Spleen (tissue), 11 donors: ENCODE measurements at regions not wholly inside any gene's neighbourhood (a gene's known extent, or its start where the extent isn't known, plus 50 kb on each side); places are given as distances from the start of the nearest gene placed in this dataset.
A peak's percentile ranks its signal among the peaks of the same experiment; 100 is the strongest.

ENCODE experiments used
- DNase-seq: peaks from one replicate; pipeline ENCODE4 v3.0.0-alpha.2; 2020
- H3K27ac ChIP-seq, 8 donors: fragments of 200-600 bp; sonication (generic) in 7 of 8; 1 replicate in 4 of 8; 2 replicates in 4 of 8; pipeline versions ENCODE4 v1.5.0 to v1.8.0; 2016 to 2021; ENCODE audit warnings: inconsistent platforms in 4 of 8, mild to moderate bottlenecking in 4 of 8, moderate library complexity in 1 of 8
- H3K27me3 ChIP-seq, 7 donors: fragments of 200-600 bp; sonication (generic) in 6 of 7; replicated peaks in 1 of 7; 1 replicate in 4 of 7; 2 replicates in 3 of 7; pipeline versions ENCODE4 v1.5.0 to v1.8.0; 2016 to 2021; ENCODE audit warnings: inconsistent platforms in 3 of 7, mild to moderate bottlenecking in 1 of 7
- H3K36me3 ChIP-seq, 6 donors: fragments of 200-600 bp; sonication (generic) in 5 of 6; 1 replicate in 4 of 6; 2 replicates in 2 of 6; pipeline versions ENCODE4 v1.5.0 to v1.8.0; 2016 to 2021; ENCODE audit warnings: inconsistent platforms in 2 of 6
- H3K4me1 ChIP-seq, 6 donors: fragments of 200-600 bp; sonication (generic) in 5 of 6; 1 replicate in 3 of 6; 2 replicates in 3 of 6; pipeline versions ENCODE4 v1.5.0 to v1.8.0; 2016 to 2021; ENCODE audit warnings: inconsistent platforms in 3 of 6
- H3K4me3 ChIP-seq, 8 donors: fragments of 200-600 bp; sonication (generic) in 7 of 8; 1 replicate in 4 of 8; 2 replicates in 4 of 8; pipeline versions ENCODE4 v1.5.0 to v1.8.0; 2016 to 2021; ENCODE audit warnings: inconsistent platforms in 4 of 8, mild to moderate bottlenecking in 4 of 8, moderate library complexity in 2 of 8
- H3K9me3 ChIP-seq, 8 donors: fragments of 200-600 bp; sonication (generic) in 7 of 8; 1 replicate in 4 of 8; 2 replicates in 4 of 8; pipeline versions ENCODE4 v1.5.0 to v1.8.0; 2016 to 2021; ENCODE audit warnings: inconsistent platforms in 4 of 8
- POLR2A ChIP-seq, 3 donors: fragments of 450-650 bp; IDR thresholded peaks; one replicate each; pipeline ENCODE4 v1.5.1; 2017; ENCODE audit warnings: antibody characterized with exemption in 3 of 3, mild to moderate bottlenecking in 1 of 3
- POLR2AphosphoS5 ChIP-seq, 3 donors: sonication (generic); formaldehyde crosslinking; IDR thresholded peaks; one replicate each; pipeline ENCODE4 v1.5.1; 2017; ENCODE audit warnings: antibody characterized with exemption in 3 of 3
- WGBS, 5 donors: extraction: QIAGEN DNeasy Blood & Tissue Kit in 3 of 5; methylation state at CpG; one replicate each; pipeline versions ENCODE4 v1.1.5 to v1.1.7; 2013 to 2018; 5-methylcytosine and 5-hydroxymethylcytosine counted together
- intact Hi-C: fragments of 100-400 bp; cut with DNase I; formaldehyde crosslinking; loops from one replicate; pipeline ENCODE4 v1.15.0; 2023; ENCODE audit warnings: low total_unique reads
- TF ChIP-seq, protein P1 (sequence below), 11 experiments: fragments of 200-600 bp in 7 of 11; fragments of 450-650 bp in 4 of 11; sonication (generic) in 4 of 11; IDR thresholded peaks in 8 of 11; conservative IDR thresholded peaks in 3 of 11; 1 replicate in 7 of 11; 2 replicates in 4 of 11; pipeline versions ENCODE4 v1.4.0 to v1.8.0; 2016 to 2021; ENCODE audit warnings: antibody characterized with exemption in 11 of 11, inconsistent platforms in 4 of 11, mild to moderate bottlenecking in 1 of 11
- donor health status: healthy with polysubstance abuse.
- donor health status: DM: no; HTN: no; CAD: no; lungs with moderate emphysema.
- donor health status: DM: no; HTN: no; CAD: no.
- donor health status: Bipolar disorder and iron deficiency.
- donor health status: healthy.
- donor health status: DM: no; HTN: no; CAD: no.
- donor health status: DM: yes; HTN: yes; CAD: no.

DNA sequence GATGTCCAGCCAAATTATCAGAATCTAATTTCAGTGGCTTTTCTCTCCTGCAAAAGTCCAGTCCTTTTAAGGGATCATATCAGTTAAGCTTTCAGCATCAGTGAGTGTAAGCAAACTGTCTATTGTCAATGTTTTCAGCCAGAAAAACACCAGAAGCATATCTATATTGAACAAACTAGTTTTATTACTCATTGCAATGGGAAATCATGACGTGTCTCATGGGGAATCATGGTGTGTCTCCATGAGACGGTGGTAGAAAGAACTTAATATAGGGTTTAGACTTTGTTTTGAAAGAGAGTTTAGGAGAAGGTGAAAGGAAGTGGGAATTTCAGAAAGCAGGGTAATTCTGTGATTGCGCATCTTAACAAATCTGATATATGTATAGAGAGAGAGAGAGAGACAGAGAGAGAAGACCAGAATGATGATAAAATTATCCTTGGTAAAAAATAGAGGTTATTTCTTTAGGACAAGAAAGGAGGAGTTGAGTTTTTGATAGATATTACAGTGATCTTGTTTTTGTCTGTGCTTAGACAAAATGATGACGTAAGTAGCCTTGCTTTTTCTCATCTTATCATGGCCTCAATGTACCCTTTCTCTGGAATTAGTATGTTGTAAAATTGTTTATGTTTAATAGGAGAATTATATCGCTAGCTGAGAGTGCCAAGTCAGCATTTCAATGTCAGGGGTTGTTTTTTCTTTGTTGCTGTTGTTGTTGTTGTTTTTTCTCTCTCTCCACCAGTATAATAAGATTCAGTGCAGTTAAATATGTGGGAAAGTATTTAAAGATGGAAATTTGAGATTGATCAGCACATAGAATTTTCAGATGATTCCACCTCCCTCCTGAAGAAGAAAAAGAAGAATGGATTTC, 129.9 kb upstream of the OSTN start:
- no peaks in the 10 kb centered on the region for H3K36me3 ChIP-seq
- 66 to 89% (median 78%) methylated on average over 5 of the region's 5 CpGs for WGBS, 5 donors
- H3K27me3 ChIP-seq, result no peaks in the 10 kb centered on the region
- no peak overlapping the region for H3K27ac ChIP-seq
- no peaks in the 10 kb centered on the region for H3K4me1 ChIP-seq
- intact Hi-C loops, result no loop called here
- no peak for DNase-seq
- H3K4me3 ChIP-seq, result no peak overlapping the region
- no peaks in the 10 kb centered on the region for H3K9me3 ChIP-seq
- TF ChIP-seq POLR2AphosphoS5 (IDR thresholded peaks at IDR 0.05), result no peak
- no peak for TF ChIP-seq POLR2A (IDR thresholded peaks at IDR 0.05)
- TF ChIP-seq, protein P1, sequence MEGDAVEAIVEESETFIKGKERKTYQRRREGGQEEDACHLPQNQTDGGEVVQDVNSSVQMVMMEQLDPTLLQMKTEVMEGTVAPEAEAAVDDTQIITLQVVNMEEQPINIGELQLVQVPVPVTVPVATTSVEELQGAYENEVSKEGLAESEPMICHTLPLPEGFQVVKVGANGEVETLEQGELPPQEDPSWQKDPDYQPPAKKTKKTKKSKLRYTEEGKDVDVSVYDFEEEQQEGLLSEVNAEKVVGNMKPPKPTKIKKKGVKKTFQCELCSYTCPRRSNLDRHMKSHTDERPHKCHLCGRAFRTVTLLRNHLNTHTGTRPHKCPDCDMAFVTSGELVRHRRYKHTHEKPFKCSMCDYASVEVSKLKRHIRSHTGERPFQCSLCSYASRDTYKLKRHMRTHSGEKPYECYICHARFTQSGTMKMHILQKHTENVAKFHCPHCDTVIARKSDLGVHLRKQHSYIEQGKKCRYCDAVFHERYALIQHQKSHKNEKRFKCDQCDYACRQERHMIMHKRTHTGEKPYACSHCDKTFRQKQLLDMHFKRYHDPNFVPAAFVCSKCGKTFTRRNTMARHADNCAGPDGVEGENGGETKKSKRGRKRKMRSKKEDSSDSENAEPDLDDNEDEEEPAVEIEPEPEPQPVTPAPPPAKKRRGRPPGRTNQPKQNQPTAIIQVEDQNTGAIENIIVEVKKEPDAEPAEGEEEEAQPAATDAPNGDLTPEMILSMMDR (IDR thresholded peaks at IDR 0.05 in 8 of 11, conservative IDR thresholded peaks at IDR 0.05 in 3 of 11), result no peak

DNA sequence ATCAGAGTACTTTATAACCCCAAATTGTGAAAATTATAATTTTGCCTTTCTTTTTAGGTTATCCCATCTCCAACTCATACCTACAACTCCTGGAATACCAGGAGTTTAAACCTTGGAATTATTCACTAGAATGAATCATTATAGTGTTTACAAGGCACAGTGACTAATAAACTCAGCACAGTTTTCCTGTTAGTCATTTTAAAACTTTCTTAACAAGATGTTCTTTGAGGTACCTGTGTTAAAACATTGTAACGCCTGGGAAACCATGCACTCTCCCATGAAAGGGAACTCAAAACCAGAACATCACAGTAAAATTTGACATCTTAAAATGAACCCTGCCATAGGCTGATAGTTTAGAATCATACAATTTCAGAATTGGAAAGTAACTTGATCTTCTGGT, 132.4 kb upstream of the OSTN start:
- H3K4me3 ChIP-seq, result no peak overlapping the region
- 69 to 93% (median 73%) methylated on average over 1 of the region's 1 CpG for WGBS, 5 donors
- TF ChIP-seq POLR2A (IDR thresholded peaks at IDR 0.05) (no peak), POLR2AphosphoS5 (IDR thresholded peaks at IDR 0.05) (no peak)
- TF ChIP-seq, protein P1 (IDR thresholded peaks at IDR 0.05 in 8 of 11, conservative IDR thresholded peaks at IDR 0.05 in 3 of 11), result no peak
- H3K4me1 ChIP-seq, result no peaks in the 10 kb centered on the region
- no peak overlapping the region for H3K27ac ChIP-seq
- no peaks in the 10 kb centered on the region for H3K9me3 ChIP-seq
- intact Hi-C loops, result no loop called here
- no peaks in the 10 kb centered on the region for H3K36me3 ChIP-seq
- H3K27me3 ChIP-seq, result no peaks in the 10 kb centered on the region
- no peak for DNase-seq

DNA sequence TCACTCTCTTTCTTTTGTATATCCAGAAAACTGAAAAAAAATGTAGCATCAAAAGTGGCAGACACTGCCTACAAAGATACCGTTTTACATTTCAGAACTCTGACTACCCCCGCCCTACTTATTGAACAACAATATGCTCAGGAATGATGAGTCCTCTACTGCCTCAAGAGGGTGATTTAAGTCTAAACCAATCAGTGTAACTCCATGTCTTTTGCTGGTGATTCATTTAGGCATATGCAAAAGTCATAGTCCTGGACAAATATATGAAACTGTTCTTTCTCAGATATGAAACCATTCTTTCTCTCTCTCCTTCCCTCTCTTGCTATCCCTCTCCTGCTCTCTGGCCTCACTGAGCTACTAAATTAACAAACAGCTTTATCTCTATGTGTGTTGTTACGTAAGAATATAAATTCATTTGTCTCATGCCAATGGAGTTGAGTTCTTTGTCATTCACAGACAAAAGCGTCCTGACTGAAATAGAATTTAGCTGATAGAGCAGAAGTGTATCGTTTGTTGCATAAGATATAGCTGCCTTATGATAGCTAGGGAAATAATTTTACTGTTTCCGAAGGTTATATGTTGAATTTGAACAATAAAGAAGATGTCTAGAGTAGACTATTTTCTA, 133.7 kb upstream of the OSTN start:
- Histone ChIP-seq H3K4me1 (no peaks in the 10 kb centered on the region), H3K27ac (no peak overlapping the region), H3K27me3 (no peaks in the 10 kb centered on the region), H3K36me3 (no peaks in the 10 kb centered on the region), H3K9me3 (no peaks in the 10 kb centered on the region), H3K4me3 (no peak overlapping the region)
- no peak for DNase-seq
- WGBS, 5 donors, result 78 to 89% (median 84%) methylated on average over 6 of the region's 6 CpGs
- intact Hi-C loops, result no loop called here
- TF ChIP-seq, protein P1 (IDR thresholded peaks at IDR 0.05 in 8 of 11, conservative IDR thresholded peaks at IDR 0.05 in 3 of 11), result no peak

DNA sequence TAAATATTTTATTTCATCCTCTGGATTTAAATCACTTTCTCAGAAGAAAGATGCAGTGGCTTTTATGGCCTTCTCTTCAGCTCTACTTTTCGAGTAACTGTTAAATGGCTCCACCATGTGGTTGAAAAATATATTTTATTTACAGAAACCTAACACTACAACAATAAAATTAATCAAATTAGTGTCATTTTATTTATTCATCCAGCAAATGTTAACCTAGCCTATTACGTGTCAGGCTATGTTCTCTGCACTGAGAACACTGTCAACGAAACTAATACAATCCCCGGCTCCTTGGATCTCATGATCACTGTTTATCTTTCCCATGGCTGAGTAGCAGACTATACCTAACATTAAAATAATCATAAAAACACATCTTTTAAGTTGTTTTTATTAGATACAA, 148.0 kb upstream of the OSTN start:
- Histone ChIP-seq H3K4me1 (no peaks in the 10 kb centered on the region), H3K27me3 (no peaks in the 10 kb centered on the region), H3K4me3 (no peak overlapping the region), H3K36me3 (no peaks in the 10 kb centered on the region), H3K9me3 (no peaks in the 10 kb centered on the region), H3K27ac (no peak overlapping the region)
- intact Hi-C loops, result no loop called here
- WGBS, 5 donors, result 24 to 35% (median 29%) methylated on average over 4 of the region's 4 CpGs
- TF ChIP-seq, protein P1 (IDR thresholded peaks at IDR 0.05 in 8 of 11, conservative IDR thresholded peaks at IDR 0.05 in 3 of 11), result peak in 5 of 11 experiments; percentile 1 to 44 (median 26)
- TF ChIP-seq POLR2AphosphoS5 (IDR thresholded peaks at IDR 0.05) (no peak), POLR2A (IDR thresholded peaks at IDR 0.05) (no peak)
- no peak for DNase-seq
